PC-9 (cell line): ENCODE measurements at regions not wholly inside any gene's neighbourhood (a gene's known extent, or its start where the extent isn't known, plus 50 kb on each side); places are given as distances from the start of the nearest gene placed in this dataset.

Experiments used
- BruUV-seq: library from RNA; stranded (reverse); fragments of 400-500 nt; replicated peaks from 2 replicates; lab custom pipeline; 2021; lab: Mats Ljungman, UMichigan
- CTCF ChIA-PET: fragments of 300-600 bp; sonication (Branson Sonifier 250); formaldehyde crosslinking; loops from one replicate; lab custom pipeline; 2022; ENCODE audit warnings: antibody characterized with exemption; lab: Charles Lee
- POLR2A ChIA-PET: fragments of 300-600 bp; sonication (Branson Sonifier 250); formaldehyde crosslinking; loops from one replicate; lab custom pipeline; 2022; ENCODE audit warnings: antibody characterized with exemption; ENCODE audit not compliant: unreplicated experiment; lab: Charles Lee
- DNase-seq, 2 experiments: peaks; one replicate each; pipeline versions ENCODE4 v3.0.0 to v3.0.0-alpha.2; 2015 to 2022; ENCODE audit warnings: mixed read lengths in 1 of 2
- H2AFZ ChIP-seq: fragments of 200-600 bp; sonication (generic); 2 replicates; pipeline ENCODE4 v1.8.1; 2017; ENCODE audit warnings: antibody characterized with exemption
- H3F3A ChIP-seq: fragments of 200-600 bp; sonication (generic); 2 replicates; pipeline ENCODE4 v1.8.1; 2017; ENCODE audit warnings: antibody characterized with exemption, mild to moderate bottlenecking, low read depth; ENCODE audit not compliant: insufficient read depth
- H3K27ac ChIP-seq: fragments of 200-600 bp; sonication (generic); 2 replicates; pipeline ENCODE4 v1.6.1; 2016; ENCODE audit warnings: mixed run types
- H3K27me3 ChIP-seq: fragments of 200-600 bp; sonication (generic); 2 replicates; pipeline ENCODE4 v1.6.1; 2016; ENCODE audit warnings: low read depth, mixed run types; ENCODE audit not compliant: insufficient read depth
- H3K36me3 ChIP-seq: fragments of 200-600 bp; sonication (generic); 2 replicates; pipeline ENCODE4 v1.6.1; 2016; ENCODE audit warnings: low read depth, mixed run types
- H3K4me1 ChIP-seq: fragments of 200-600 bp; sonication (generic); replicated peaks from 2 replicates; pipeline ENCODE4 v1.6.1; 2016; ENCODE audit warnings: mixed run types; ENCODE audit not compliant: insufficient read depth
- H3K4me2 ChIP-seq: fragments of 200-600 bp; sonication (generic); 2 replicates; pipeline ENCODE4 v1.6.1; 2017; ENCODE audit warnings: mixed run types
- H3K4me3 ChIP-seq: fragments of 200-600 bp; sonication (generic); 2 replicates; pipeline ENCODE4 v1.6.1; 2016; ENCODE audit warnings: mixed run types
- H3K79me2 ChIP-seq: fragments of 200-600 bp; sonication (generic); 2 replicates; pipeline ENCODE4 v1.6.1; 2017; ENCODE audit warnings: low read depth, mixed run types
- H3K9me2 ChIP-seq: fragments of 200-600 bp; sonication (generic); 2 replicates; pipeline ENCODE4 v1.8.1; 2017; ENCODE audit warnings: mild to moderate bottlenecking; ENCODE audit not compliant: insufficient read depth
- H3K9me3 ChIP-seq: fragments of 200-600 bp; sonication (generic); 2 replicates; pipeline ENCODE4 v1.8.1; 2016; ENCODE audit warnings: low read depth; ENCODE audit not compliant: insufficient read depth
- H4K20me1 ChIP-seq: fragments of 200-600 bp; sonication (generic); 2 replicates; pipeline ENCODE4 v1.8.1; 2017; ENCODE audit not compliant: insufficient read depth
- CTCF ChIP-seq: fragments of 200-600 bp; sonication (generic); conservative IDR thresholded peaks from 2 replicates; pipeline ENCODE4 v1.6.1; 2017; ENCODE audit warnings: mixed run types, antibody characterized with exemption, mild to moderate bottlenecking, moderate library complexity
- EZH2 ChIP-seq: fragments of 200-600 bp; sonication (generic); IDR thresholded peaks from 2 replicates; pipeline ENCODE4 v1.8.0; 2017; ENCODE audit warnings: antibody characterized with exemption, low read depth
- intact Hi-C: fragments of 100-400 bp; cut with micrococcal nuclease; formaldehyde crosslinking; loops from one replicate; pipeline ENCODE4 v1.10.0; 2022; ENCODE audit not compliant: unreplicated experiment

GRCh38 chr22:49500942-49501395 is 326.7 kb downstream of the BRD1 start:
- ChIA-PET POLR2A (no interaction called here), CTCF (no interaction called here)
- H3K79me2 ChIP-seq, result no peaks in the 10 kb centered on the region
- H3F3A ChIP-seq, result peaks cover 21% of the 10 kb centered on the region; the same call in 1 of the 2 replicates
- TF ChIP-seq EZH2, result no peak
- no peak for TF ChIP-seq CTCF
- no TSS peak for BruUV-seq
- no peaks in the 10 kb centered on the region; the same call in none of the 2 replicates for H3K9me3 ChIP-seq
- no peak overlapping the region for H3K27ac ChIP-seq
- no peak overlapping the region for H3K4me2 ChIP-seq
- no peak overlapping the region for H3K4me3 ChIP-seq
- H3K4me1 ChIP-seq, result peaks cover 48% of the 10 kb centered on the region
- no peak for DNase-seq
- H3K27me3 ChIP-seq, result no peaks in the 10 kb centered on the region
- no peak overlapping the region for H2AFZ ChIP-seq
- intact Hi-C loops, result no loop called here
- H4K20me1 ChIP-seq, result no peaks in the 10 kb centered on the region
- no peaks in the 10 kb centered on the region for H3K36me3 ChIP-seq
- no peaks in the 10 kb centered on the region for H3K9me2 ChIP-seq

GRCh38 chr22:49500076-49500460 is 327.6 kb downstream of the BRD1 start:
- POLR2A ChIA-PET, result no interaction called here
- Histone ChIP-seq H3K36me3 (no peaks in the 10 kb centered on the region), H3K9me3 (no peaks in the 10 kb centered on the region; the same call in 1 of the 2 replicates), H3K79me2 (no peaks in the 10 kb centered on the region), H2AFZ (no peak overlapping the region), H3K27me3 (no peaks in the 10 kb centered on the region), H3K4me1 (peaks cover 48% of the 10 kb centered on the region), H3K4me3 (no peak overlapping the region), H3K27ac (no peak overlapping the region), H4K20me1 (no peaks in the 10 kb centered on the region), H3K4me2 (no peak overlapping the region), H3F3A (peaks cover 21% of the 10 kb centered on the region; the same call in 1 of the 2 replicates), H3K9me2 (no peaks in the 10 kb centered on the region)
- no peak for TF ChIP-seq EZH2
- TF ChIP-seq CTCF, result no peak
- CTCF ChIA-PET, result no interaction called here
- intact Hi-C loops, result no loop called here
- no peak for DNase-seq
- BruUV-seq, result no TSS peak

- no peaks in the 10 kb centered on the region; the same call in 1 of the 2 replicates for H3K9me3 ChIP-seq
- POLR2A ChIA-PET, result no interaction called here
- intact Hi-C loops, result no loop called here
Observed at GRCh38 chr22:49499433-49500075, 328.1 kb downstream of the BRD1 start.

More at GRCh38 chr22:49499433-49500075, 328.1 kb downstream of the BRD1 start:
- TF ChIP-seq CTCF (no peak), EZH2 (no peak)
- Histone ChIP-seq H3K4me3 (no peak overlapping the region), H3F3A (peaks cover 21% of the 10 kb centered on the region; the same call in 1 of the 2 replicates), H3K27ac (no peak overlapping the region), H3K4me2 (no peak overlapping the region), H3K9me2 (no peaks in the 10 kb centered on the region), H4K20me1 (no peaks in the 10 kb centered on the region), H2AFZ (no peak overlapping the region), H3K79me2 (no peaks in the 10 kb centered on the region), H3K36me3 (no peaks in the 10 kb centered on the region), H3K4me1 (peaks cover 45% of the 10 kb centered on the region), H3K27me3 (no peaks in the 10 kb centered on the region)
- CTCF ChIA-PET, result no interaction called here
- no TSS peak for BruUV-seq
- DNase-seq, result no peak
